ENCODE measurements at regions not wholly inside any gene's neighbourhood (a gene's known extent, or its start where the extent isn't known, plus 50 kb on each side); places are given as distances from the start of the nearest gene placed in this dataset.

- H3K4me1 ChIP-seq (ENCODE audit: control insufficient read depth, insufficient read depth, low read length): no peaks in the 10 kb centered on the region
- H3K9ac ChIP-seq (ENCODE audit: low read depth, low read length): no peak overlapping the region
- no peaks in the 10 kb centered on the region for H3K36me3 ChIP-seq (ENCODE audit: control insufficient read depth, insufficient read depth, low read length)
- H3K4me2 ChIP-seq (ENCODE audit: low read depth, low read length): no peak overlapping the region
- no peak overlapping the region for H2AFZ ChIP-seq (replicated peaks; ENCODE audit: low read length, poor library complexity)
- H3K56ac ChIP-seq (ENCODE audit: extremely low read depth, insufficient read depth, low read length): no peak overlapping the region
- no peak overlapping the region for H3K14ac ChIP-seq (replicated peaks; ENCODE audit: low read depth, low read length)
- no TSS peak for BruUV-seq (replicated peaks)
- intact Hi-C loops (cut with micrococcal nuclease): no loop called here
- dilution Hi-C loops (cut with HindIII; ENCODE audit: low sequenced_read_pairs, unreplicated experiment): no loop called here
- no peak overlapping the region for H2BK20ac ChIP-seq (ENCODE audit: low read depth, low read length)
- no peak overlapping the region for H3K4ac ChIP-seq (ENCODE audit: low read depth, low read length)
- no peak for TF ChIP-seq CTCF (conservative IDR thresholded peaks at IDR 0.05; ENCODE audit: low read depth, low read length)
- TF ChIP-seq NFE2L2 (IDR thresholded peaks at IDR 0.05; ENCODE audit: low read depth, low read length): no peak
- TF ChIP-seq RFX5 (IDR thresholded peaks at IDR 0.05; ENCODE audit: low read depth, low read length): no peak
- no peak for TF ChIP-seq RCOR1 (IDR thresholded peaks at IDR 0.05; ENCODE audit: insufficient replicate concordance, low read length)
- no peak for TF ChIP-seq ELK1 (IDR thresholded peaks at IDR 0.05; ENCODE audit: borderline replicate concordance, low read depth, low read length)
- H3K27me3 ChIP-seq (ENCODE audit: control insufficient read depth, insufficient read depth, low read length): peaks cover 11% of the 10 kb centered on the region
- 73% methylated on average over 2 of the region's 4 CpGs; no CpG with 5 or more reads in 1 of the 2 experiments for WGBS, 2 experiments (ENCODE audit: extremely low coverage in 2 of 2, insufficient read length in 1 of 2)
- no peak overlapping the region for H4K5ac ChIP-seq (ENCODE audit: low read depth, low read length)
- H3K18ac ChIP-seq (ENCODE audit: low read depth, low read length): no peak overlapping the region
- DNase-seq (no peak), ATAC-seq (ENCODE audit: low read depth) (no peak)
- H4K8ac ChIP-seq (ENCODE audit: low read depth in 2 of 2, low read length in 2 of 2): no peak overlapping the region
- no peak overlapping the region for H2BK120ac ChIP-seq (ENCODE audit: low read depth, low read length)
- no peaks in the 10 kb centered on the region for H3K79me1 ChIP-seq (ENCODE audit: low read depth in 1 of 2, low read length in 2 of 2)
- no peak overlapping the region for H2AK5ac ChIP-seq (ENCODE audit: low read depth, low read length)
- no peak overlapping the region for H2AK9ac ChIP-seq (replicated peaks; ENCODE audit: low read depth, low read length, poor library complexity)
- no peak overlapping the region for H3K27ac ChIP-seq (ENCODE audit: insufficient read depth, low read length)
- H3K9me1 ChIP-seq (ENCODE audit: insufficient read depth, low read length): no peaks in the 10 kb centered on the region
- no peak overlapping the region for H2BK15ac ChIP-seq (ENCODE audit: low read depth, low read length)
- in situ Hi-C loops (cut with MboI; ENCODE audit: low sequenced_read_pairs): no loop called here
- no peak overlapping the region for H3K4me3 ChIP-seq (ENCODE audit: insufficient read depth, low read depth, low read length)
- no peak overlapping the region for H3K23ac ChIP-seq (ENCODE audit: low read depth, low read length)
- ChIA-PET CTCF (no interaction called here), POLR2A (ENCODE audit: unreplicated experiment) (no interaction called here)
- no peak overlapping the region for H2BK5ac ChIP-seq (ENCODE audit: low read depth, low read length, poor library complexity, severe bottlenecking)
- no peaks in the 10 kb centered on the region for H3K9me3 ChIP-seq (ENCODE audit: control insufficient read depth, insufficient read depth, low read length)
- no peak overlapping the region for H4K91ac ChIP-seq (ENCODE audit: insufficient read depth, low read depth, low read length)
- H4K20me1 ChIP-seq (ENCODE audit: insufficient read depth, low read length): no peaks in the 10 kb centered on the region
These were observed 167.5 kb downstream of the SHQ1 start for GRCh38 chr3:72680766-72681165.

Data from IMR-90 (cell line).